OCI-LY7 (cell line): ENCODE measurements at regions not wholly inside any gene's neighbourhood (a gene's known extent, or its start where the extent isn't known, plus 50 kb on each side); places are given as distances from the start of the nearest gene placed in this dataset.

ENCODE experiments used
- BruUV-seq: library from RNA; stranded (reverse); fragments of 400-500 nt; replicated peaks from 2 replicates; lab custom pipeline; 2021; lab: Mats Ljungman, UMichigan
- CTCF ChIA-PET: fragments of 300-600 bp; sonication (Branson Sonifier 250); formaldehyde crosslinking; loops from one replicate; lab custom pipeline; 2022; ENCODE audit warnings: antibody characterized with exemption; ENCODE audit not compliant: unreplicated experiment; lab: Charles Lee
- POLR2A ChIA-PET: fragments of 300-600 bp; sonication (Branson Sonifier 250); formaldehyde crosslinking; loops from one replicate; lab custom pipeline; 2022; ENCODE audit warnings: antibody characterized with exemption; lab: Charles Lee
- DNase-seq: peaks from one replicate; pipeline ENCODE4 v3.0.0-alpha.2; 2015; ENCODE audit warnings: low spot score
- H2AFZ ChIP-seq: fragments of 200-600 bp; sonication (generic), shearing (Covaris generic); 2 replicates; pipeline ENCODE4 v1.6.1; 2014; ENCODE audit warnings: mild to moderate bottlenecking, antibody characterized with exemption, low read length, moderate library complexity
- H3K27ac ChIP-seq: fragments of 200-600 bp; sonication (generic); 2 replicates; pipeline ENCODE4 v1.5.1; 2014; ENCODE audit warnings: mixed run types, low read depth, mild to moderate bottlenecking, moderate library complexity, low read length, inconsistent platforms; ENCODE audit not compliant: poor library complexity, severe bottlenecking
- H3K36me3 ChIP-seq: fragments of 200-600 bp; sonication (generic); 2 replicates; pipeline ENCODE4 v1.6.1; 2014; ENCODE audit warnings: mild to moderate bottlenecking, antibody characterized with exemption, low read length, moderate library complexity, mixed read lengths; ENCODE audit not compliant: insufficient read depth
- H3K4me1 ChIP-seq: fragments of 200-600 bp; sonication (generic); 2 replicates; pipeline ENCODE4 v1.5.1; 2014; ENCODE audit warnings: mild to moderate bottlenecking, low read length; ENCODE audit not compliant: insufficient read depth, poor library complexity, severe bottlenecking
- H3K4me2 ChIP-seq: fragments of 200-600 bp; sonication (generic); 2 replicates; pipeline ENCODE4 v1.6.1; 2014; ENCODE audit warnings: mild to moderate bottlenecking, low read length
- H3K4me3 ChIP-seq: fragments of 200-600 bp; sonication (generic); 2 replicates; pipeline ENCODE4 v1.5.1; 2014; ENCODE audit warnings: mild to moderate bottlenecking, low read depth, low read length; ENCODE audit not compliant: poor library complexity, severe bottlenecking
- H3K79me2 ChIP-seq: fragments of 200-600 bp; sonication (generic); 2 replicates; pipeline ENCODE4 v1.6.1; 2016; ENCODE audit warnings: low read depth, mild to moderate bottlenecking, low read length, moderate library complexity, mixed read lengths; ENCODE audit not compliant: insufficient read depth
- H3K9me2 ChIP-seq: fragments of 200-600 bp; sonication (generic); 2 replicates; pipeline ENCODE4 v1.6.1; 2016; ENCODE audit warnings: mild to moderate bottlenecking, low read length, mixed read lengths; ENCODE audit not compliant: insufficient read depth
- H3K9me3 ChIP-seq: fragments of 200-600 bp; sonication (generic); 2 replicates; pipeline ENCODE4 v1.6.1; 2014; ENCODE audit warnings: mild to moderate bottlenecking, mixed run types, low read length, mixed read lengths
- H4K20me1 ChIP-seq: fragments of 200-600 bp; sonication (generic); 2 replicates; pipeline ENCODE4 v1.6.1; 2014; ENCODE audit warnings: mild to moderate bottlenecking, antibody characterized with exemption, low read length, moderate library complexity, mixed read lengths; ENCODE audit not compliant: insufficient read depth
- EZH2phosphoT487 ChIP-seq: fragments of 200-600 bp; sonication (generic); IDR thresholded peaks from 2 replicates; pipeline ENCODE4 v1.6.1; 2018; ENCODE audit warnings: low read depth, borderline replicate concordance, mild to moderate bottlenecking, mixed run types, antibody characterized with exemption, low read length, moderate library complexity, mixed read lengths
- intact Hi-C: fragments of 100-400 bp; cut with micrococcal nuclease; formaldehyde crosslinking; loops from one replicate; pipeline ENCODE4 v1.10.0; 2022; ENCODE audit not compliant: unreplicated experiment
- TF ChIP-seq, protein P1 (sequence below): fragments of 200-600 bp; sonication (generic); conservative IDR thresholded peaks from 2 replicates; pipeline ENCODE4 v1.5.1; 2014; ENCODE audit warnings: mild to moderate bottlenecking, antibody characterized with exemption, low read length, moderate library complexity, mixed read lengths

DNA sequence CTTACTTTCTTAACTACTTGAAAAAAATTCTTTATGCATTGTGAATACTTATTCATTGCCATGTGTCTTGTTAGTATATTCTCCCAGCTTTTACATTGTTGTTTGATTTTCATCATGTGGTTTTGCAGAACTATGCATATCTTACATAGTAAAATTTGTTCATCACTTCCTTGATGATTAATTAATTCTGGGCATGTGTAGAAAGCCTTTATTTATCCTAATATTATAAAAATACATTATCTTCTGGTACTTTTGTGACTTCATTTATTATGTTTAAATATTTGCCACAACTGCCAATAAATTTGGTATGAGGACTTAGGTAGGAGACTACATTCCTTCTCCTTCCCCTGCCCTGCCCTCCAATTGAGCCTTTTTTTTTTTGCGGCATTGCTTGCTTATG, 166.0 kb upstream of the ZNF32 start:
- ChIA-PET POLR2A (interaction anchor here (0.6 kb wide), 1 partner anchor 87 kb away, joined by 3 read pairs; no protein-coding TSS in a partner anchor), CTCF (no interaction called here)
- H3K9me3 ChIP-seq = no peaks in the 10 kb centered on the region
- H3K9me2 ChIP-seq = no peaks in the 10 kb centered on the region
- H4K20me1 ChIP-seq = no peaks in the 10 kb centered on the region
- H3K4me2 ChIP-seq = no peak overlapping the region
- no peaks in the 10 kb centered on the region for H3K79me2 ChIP-seq
- no peak for DNase-seq
- H2AFZ ChIP-seq = no peak overlapping the region
- H3K4me3 ChIP-seq = no peak overlapping the region
- TF ChIP-seq, protein P1, sequence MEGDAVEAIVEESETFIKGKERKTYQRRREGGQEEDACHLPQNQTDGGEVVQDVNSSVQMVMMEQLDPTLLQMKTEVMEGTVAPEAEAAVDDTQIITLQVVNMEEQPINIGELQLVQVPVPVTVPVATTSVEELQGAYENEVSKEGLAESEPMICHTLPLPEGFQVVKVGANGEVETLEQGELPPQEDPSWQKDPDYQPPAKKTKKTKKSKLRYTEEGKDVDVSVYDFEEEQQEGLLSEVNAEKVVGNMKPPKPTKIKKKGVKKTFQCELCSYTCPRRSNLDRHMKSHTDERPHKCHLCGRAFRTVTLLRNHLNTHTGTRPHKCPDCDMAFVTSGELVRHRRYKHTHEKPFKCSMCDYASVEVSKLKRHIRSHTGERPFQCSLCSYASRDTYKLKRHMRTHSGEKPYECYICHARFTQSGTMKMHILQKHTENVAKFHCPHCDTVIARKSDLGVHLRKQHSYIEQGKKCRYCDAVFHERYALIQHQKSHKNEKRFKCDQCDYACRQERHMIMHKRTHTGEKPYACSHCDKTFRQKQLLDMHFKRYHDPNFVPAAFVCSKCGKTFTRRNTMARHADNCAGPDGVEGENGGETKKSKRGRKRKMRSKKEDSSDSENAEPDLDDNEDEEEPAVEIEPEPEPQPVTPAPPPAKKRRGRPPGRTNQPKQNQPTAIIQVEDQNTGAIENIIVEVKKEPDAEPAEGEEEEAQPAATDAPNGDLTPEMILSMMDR = no peak
- TF ChIP-seq EZH2phosphoT487 = no peak
- H3K4me1 ChIP-seq = peaks cover 10% of the 10 kb centered on the region
- no TSS peak for BruUV-seq
- no peak overlapping the region for H3K27ac ChIP-seq
- H3K36me3 ChIP-seq = no peaks in the 10 kb centered on the region
- intact Hi-C loops = no loop called here

DNA sequence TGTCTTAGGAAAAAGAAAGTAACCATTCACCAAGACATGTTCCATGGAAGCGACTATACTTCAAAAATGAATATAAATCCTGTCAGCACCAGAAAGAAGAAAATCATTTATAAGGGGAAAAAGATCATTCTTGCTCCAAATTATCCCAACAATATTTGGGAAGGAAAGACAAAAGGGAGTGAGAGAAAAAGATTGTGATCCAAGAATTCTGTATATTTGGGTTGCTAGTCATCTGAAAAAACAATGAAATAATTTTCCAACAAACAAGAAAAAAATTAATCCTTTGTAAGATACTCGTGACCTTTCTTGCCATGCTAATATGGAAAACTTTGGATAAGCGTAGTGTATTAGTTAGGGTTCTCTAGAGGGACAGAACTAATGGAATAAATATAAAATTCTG, 163.2 kb upstream of the ZNF32 start:
- BruUV-seq = no TSS peak
- Histone ChIP-seq H4K20me1 (no peaks in the 10 kb centered on the region), H3K4me3 (no peak overlapping the region), H2AFZ (no peak overlapping the region), H3K9me3 (no peaks in the 10 kb centered on the region), H3K27ac (no peak overlapping the region), H3K4me1 (peaks cover 6% of the 10 kb centered on the region), H3K9me2 (no peaks in the 10 kb centered on the region), H3K79me2 (no peaks in the 10 kb centered on the region), H3K36me3 (no peaks in the 10 kb centered on the region), H3K4me2 (no peak overlapping the region)
- CTCF ChIA-PET = no interaction called here
- POLR2A ChIA-PET = no interaction called here
- DNase-seq = no peak
- intact Hi-C loops = no loop called here
- TF ChIP-seq, protein P1 = no peak
- no peak for TF ChIP-seq EZH2phosphoT487

DNA sequence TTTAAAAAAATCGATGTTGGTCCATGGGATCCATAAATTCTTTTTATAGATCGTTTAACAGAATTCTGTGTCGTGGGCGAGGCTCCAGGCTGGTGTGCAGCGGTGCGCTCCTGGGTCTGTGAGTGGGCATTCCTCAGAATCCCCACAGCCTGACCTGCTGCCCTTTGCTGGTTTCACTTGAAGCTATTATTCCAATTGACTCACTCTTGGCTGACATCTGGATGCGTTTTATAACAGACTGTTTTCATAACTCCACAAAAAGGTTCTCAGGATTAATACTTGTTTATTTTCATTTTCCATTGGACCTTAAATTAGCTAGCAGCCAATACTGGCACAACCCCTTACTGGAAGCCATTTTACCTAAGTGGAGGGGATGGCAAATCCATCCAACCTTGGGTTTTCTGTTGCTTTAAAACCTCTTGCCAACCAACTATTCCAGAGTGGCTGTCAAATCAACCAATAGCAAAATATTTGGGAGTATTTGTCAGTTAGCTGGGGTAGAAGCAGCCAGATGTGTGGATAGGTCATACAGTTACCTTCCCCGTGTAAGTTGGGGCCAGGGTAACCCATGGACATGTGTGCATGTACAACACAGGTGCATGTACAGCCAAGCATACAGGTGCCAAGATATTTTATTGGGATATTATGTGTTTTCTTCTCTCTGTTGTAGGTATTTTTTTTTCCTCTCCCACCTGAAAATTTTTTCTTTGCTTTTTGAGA, 160.7 kb upstream of the ZNF32 start:
- H3K4me1 ChIP-seq = no peaks in the 10 kb centered on the region
- intact Hi-C loops = no loop called here
- H4K20me1 ChIP-seq = no peaks in the 10 kb centered on the region
- no peaks in the 10 kb centered on the region for H3K79me2 ChIP-seq
- ChIA-PET CTCF (no interaction called here), POLR2A (interaction anchor here (0.6 to 0.8 kb wide), 3 partner anchors 19 to 367 kb away, joined by 3 read pairs; no protein-coding TSS in a partner anchor)
- H3K4me3 ChIP-seq = no peak overlapping the region
- no peak for TF ChIP-seq EZH2phosphoT487
- TF ChIP-seq, protein P1 = no peak
- no peak overlapping the region for H2AFZ ChIP-seq
- H3K36me3 ChIP-seq = no peaks in the 10 kb centered on the region
- no peak for DNase-seq
- no peak overlapping the region for H3K4me2 ChIP-seq
- H3K9me2 ChIP-seq = no peaks in the 10 kb centered on the region
- no peaks in the 10 kb centered on the region for H3K9me3 ChIP-seq
- BruUV-seq = no TSS peak
- no peak overlapping the region for H3K27ac ChIP-seq
